ENCODE measurements at regions not wholly inside any gene's neighbourhood (a gene's known extent, or its start where the extent isn't known, plus 50 kb on each side); places are given as distances from the start of the nearest gene placed in this dataset.

- no peak overlapping the region for H3K4me3 Mint-ChIP-seq
- no peaks in the 10 kb centered on the region for H3K36me3 Mint-ChIP-seq (ENCODE audit: low read depth)
- no peak overlapping the region for H3K27ac Mint-ChIP-seq
- peaks cover 17% of the 10 kb centered on the region for H3K27me3 Mint-ChIP-seq (ENCODE audit: low read depth)
- no peaks in the 10 kb centered on the region for H3K4me1 Mint-ChIP-seq (ENCODE audit: low read depth)
- no peaks in the 10 kb centered on the region for H3K9me3 Mint-ChIP-seq
- DNase-seq (ENCODE audit: low spot score), result no peak
Observed at GRCh38 chr10:4194231-4194630, 409.2 kb upstream of the KLF6 start.

- peaks cover 5% of the 10 kb centered on the region for H3K27me3 Mint-ChIP-seq (ENCODE audit: low read depth)
- H3K4me3 Mint-ChIP-seq, result no peak overlapping the region
- no peaks in the 10 kb centered on the region for H3K36me3 Mint-ChIP-seq (ENCODE audit: low read depth)
- H3K4me1 Mint-ChIP-seq (ENCODE audit: low read depth), result peaks cover 2% of the 10 kb centered on the region
- DNase-seq (ENCODE audit: low spot score), result no peak
- H3K27ac Mint-ChIP-seq, result no peak overlapping the region
- no peaks in the 10 kb centered on the region for H3K9me3 Mint-ChIP-seq
Observed at GRCh38 chr10:4191894-4192293, 406.9 kb upstream of the KLF6 start.

GRCh38 chr10:4191354-4191753 is 406.3 kb upstream of the KLF6 start:
- no peaks in the 10 kb centered on the region for H3K36me3 Mint-ChIP-seq (ENCODE audit: low read depth)
- no peak for DNase-seq (ENCODE audit: low spot score)
- H3K4me3 Mint-ChIP-seq, result no peak overlapping the region

GRCh38 chr10:4190876-4191275 is 405.9 kb upstream of the KLF6 start:
- peaks cover 2% of the 10 kb centered on the region for H3K4me1 Mint-ChIP-seq (ENCODE audit: low read depth)
- no peak overlapping the region for H3K27ac Mint-ChIP-seq
- no peaks in the 10 kb centered on the region for H3K36me3 Mint-ChIP-seq (ENCODE audit: low read depth)
- no peaks in the 10 kb centered on the region for H3K9me3 Mint-ChIP-seq
- peaks cover 5% of the 10 kb centered on the region for H3K27me3 Mint-ChIP-seq (ENCODE audit: low read depth)
- H3K4me3 Mint-ChIP-seq, result no peak overlapping the region
- DNase-seq (ENCODE audit: low spot score), result no peak

More at GRCh38 chr10:4191354-4191753, 406.3 kb upstream of the KLF6 start:
- peaks cover 2% of the 10 kb centered on the region for H3K4me1 Mint-ChIP-seq (ENCODE audit: low read depth)
- H3K27ac Mint-ChIP-seq, result no peak overlapping the region
- peaks cover 2% of the 10 kb centered on the region for H3K27me3 Mint-ChIP-seq (ENCODE audit: low read depth)
- H3K9me3 Mint-ChIP-seq, result no peaks in the 10 kb centered on the region

GRCh38 chr10:4189281-4189680 is 404.3 kb upstream of the KLF6 start:
- Mint-ChIP-seq H3K27me3 (ENCODE audit: low read depth) (peaks cover 5% of the 10 kb centered on the region), H3K4me1 (ENCODE audit: low read depth) (peaks cover 2% of the 10 kb centered on the region), H3K36me3 (ENCODE audit: low read depth) (no peaks in the 10 kb centered on the region), H3K4me3 (no peak overlapping the region), H3K9me3 (no peaks in the 10 kb centered on the region), H3K27ac (no peak overlapping the region)
- no peak for DNase-seq (ENCODE audit: low spot score)

GRCh38 chr10:4188406-4188805 is 403.4 kb upstream of the KLF6 start:
- Mint-ChIP-seq H3K27me3 (ENCODE audit: low read depth) (peaks cover 5% of the 10 kb centered on the region), H3K4me1 (ENCODE audit: low read depth) (peaks cover 2% of the 10 kb centered on the region), H3K9me3 (no peaks in the 10 kb centered on the region), H3K36me3 (ENCODE audit: low read depth) (no peaks in the 10 kb centered on the region), H3K4me3 (no peak overlapping the region), H3K27ac (no peak overlapping the region)
- no peak for DNase-seq (ENCODE audit: low spot score)

GRCh38 chr10:4186849-4187540 is 402.0 kb upstream of the KLF6 start:
- Mint-ChIP-seq H3K4me1 (ENCODE audit: low read depth) (peaks cover 6% of the 10 kb centered on the region), H3K27me3 (ENCODE audit: low read depth) (peaks cover 5% of the 10 kb centered on the region), H3K36me3 (ENCODE audit: low read depth) (no peaks in the 10 kb centered on the region), H3K27ac (no peak overlapping the region), H3K4me3 (no peak overlapping the region), H3K9me3 (no peaks in the 10 kb centered on the region)
- no peak for DNase-seq (ENCODE audit: low spot score)

- H3K27me3 Mint-ChIP-seq (ENCODE audit: low read depth), result peaks cover 3% of the 10 kb centered on the region
Observed at GRCh38 chr10:4183761-4184261, 398.8 kb upstream of the KLF6 start.

GRCh38 chr10:4181621-4182049 is 396.6 kb upstream of the KLF6 start:
- DNase-seq (ENCODE audit: low spot score), result no peak
- Mint-ChIP-seq H3K4me1 (ENCODE audit: low read depth) (peaks cover 16% of the 10 kb centered on the region), H3K4me3 (peak overlapping the region; percentile 41), H3K9me3 (no peaks in the 10 kb centered on the region), H3K27me3 (ENCODE audit: low read depth) (peaks cover 3% of the 10 kb centered on the region), H3K36me3 (ENCODE audit: low read depth) (no peaks in the 10 kb centered on the region), H3K27ac (peak overlapping the region; percentile 53)

More at GRCh38 chr10:4183761-4184261, 398.8 kb upstream of the KLF6 start:
- Mint-ChIP-seq H3K36me3 (ENCODE audit: low read depth) (no peaks in the 10 kb centered on the region), H3K27ac (no peak overlapping the region), H3K4me1 (ENCODE audit: low read depth) (peaks cover 18% of the 10 kb centered on the region), H3K4me3 (no peak overlapping the region), H3K9me3 (no peaks in the 10 kb centered on the region)
- DNase-seq (ENCODE audit: low spot score), result no peak

GRCh38 chr10:4181081-4181480 is 396.1 kb upstream of the KLF6 start:
- no peak overlapping the region for H3K4me3 Mint-ChIP-seq
- no peak overlapping the region for H3K27ac Mint-ChIP-seq
- no peaks in the 10 kb centered on the region for H3K9me3 Mint-ChIP-seq
- H3K27me3 Mint-ChIP-seq (ENCODE audit: low read depth), result peaks cover under 1% of the 10 kb centered on the region
- H3K4me1 Mint-ChIP-seq (ENCODE audit: low read depth), result peaks cover 16% of the 10 kb centered on the region
- DNase-seq (ENCODE audit: low spot score), result no peak
- H3K36me3 Mint-ChIP-seq (ENCODE audit: low read depth), result no peaks in the 10 kb centered on the region

- Mint-ChIP-seq H3K27ac (no peak overlapping the region), H3K4me3 (no peak overlapping the region), H3K36me3 (ENCODE audit: low read depth) (no peaks in the 10 kb centered on the region), H3K27me3 (ENCODE audit: low read depth) (peaks cover 3% of the 10 kb centered on the region), H3K4me1 (ENCODE audit: low read depth) (peaks cover 16% of the 10 kb centered on the region), H3K9me3 (peaks cover 3% of the 10 kb centered on the region)
- DNase-seq (ENCODE audit: low spot score), result no peak
Observed at GRCh38 chr10:4177791-4178190, 392.8 kb upstream of the KLF6 start.

GRCh38 chr10:4176500-4177281 is 391.7 kb upstream of the KLF6 start:
- Mint-ChIP-seq H3K27me3 (ENCODE audit: low read depth) (peaks cover 3% of the 10 kb centered on the region), H3K4me1 (ENCODE audit: low read depth) (peaks cover 9% of the 10 kb centered on the region), H3K36me3 (ENCODE audit: low read depth) (no peaks in the 10 kb centered on the region), H3K27ac (no peak overlapping the region), H3K9me3 (peaks cover 12% of the 10 kb centered on the region), H3K4me3 (no peak overlapping the region)
- no peak for DNase-seq (ENCODE audit: low spot score)

- H3K36me3 Mint-ChIP-seq (ENCODE audit: low read depth), result no peaks in the 10 kb centered on the region
- H3K27me3 Mint-ChIP-seq (ENCODE audit: low read depth), result peaks cover 5% of the 10 kb centered on the region
- no peaks in the 10 kb centered on the region for H3K4me1 Mint-ChIP-seq (ENCODE audit: low read depth)
- DNase-seq (ENCODE audit: low spot score), result no peak
- H3K9me3 Mint-ChIP-seq, result peaks cover 15% of the 10 kb centered on the region
- no peak overlapping the region for H3K27ac Mint-ChIP-seq
- no peak overlapping the region for H3K4me3 Mint-ChIP-seq
Observed at GRCh38 chr10:4174197-4174596, 389.2 kb upstream of the KLF6 start.

GRCh38 chr10:4170633-4171314 is 385.8 kb upstream of the KLF6 start:
- peaks cover 12% of the 10 kb centered on the region for H3K27me3 Mint-ChIP-seq (ENCODE audit: low read depth)
- no peaks in the 10 kb centered on the region for H3K36me3 Mint-ChIP-seq (ENCODE audit: low read depth)
- peaks cover 15% of the 10 kb centered on the region for H3K9me3 Mint-ChIP-seq
- no peak for DNase-seq (ENCODE audit: low spot score)
- no peak overlapping the region for H3K27ac Mint-ChIP-seq
- no peak overlapping the region for H3K4me3 Mint-ChIP-seq
- H3K4me1 Mint-ChIP-seq (ENCODE audit: low read depth), result no peaks in the 10 kb centered on the region
